H1 (cell line): ENCODE measurements at regions not wholly inside any gene's neighbourhood (a gene's known extent, or its start where the extent isn't known, plus 50 kb on each side); places are given as distances from the start of the nearest gene placed in this dataset.

Source experiments
- CTCF ChIA-PET: fragments of 300-600 bp; sonication (Branson Sonifier 250); formaldehyde crosslinking; loops from one replicate; lab custom pipeline; 2021; ENCODE audit not compliant: partially characterized antibody; lab: Charles Lee
- POLR2A ChIA-PET: fragments of 300-600 bp; sonication (Branson Sonifier 250); formaldehyde crosslinking; loops from one replicate; lab custom pipeline; 2021; ENCODE audit warnings: inconsistent platforms; ENCODE audit not compliant: partially characterized antibody; lab: Charles Lee
- DNase-seq, 2 experiments: peaks; one replicate each; pipeline versions ENCODE4 v3.0.0 to v3.0.0-alpha.2; 2010 to 2022; ENCODE audit warnings: low spot score in 2 of 2, low read depth in 1 of 2, mixed read lengths in 1 of 2
- FAIRE-seq: peaks from 2 replicates; lab custom pipeline; 2011; peaks lifted over from hg19 to GRCh38; lab: Jason Lieb, UNC
- H2AFZ ChIP-seq: 2 replicates; pipeline ENCODE4 v1.8.1; 2012; ENCODE audit warnings: low read length, inconsistent platforms
- H2AK5ac ChIP-seq: 2 replicates; pipeline ENCODE4 v1.6.1; 2013; ENCODE audit warnings: low read depth, low read length
- H2BK120ac ChIP-seq: replicated peaks from 2 replicates; pipeline ENCODE3; 2013; ENCODE audit warnings: low read depth, low read length, inconsistent platforms
- H2BK12ac ChIP-seq: 2 replicates; pipeline ENCODE4 v1.6.1; 2013; ENCODE audit warnings: low read depth, low read length
- H2BK15ac ChIP-seq: 2 replicates; pipeline ENCODE4 v1.6.1; 2013; ENCODE audit warnings: low read length
- H2BK20ac ChIP-seq: 2 replicates; pipeline ENCODE4 v1.6.1; 2013; ENCODE audit warnings: low read length
- H2BK5ac ChIP-seq: 2 replicates; pipeline ENCODE4 v1.6.1; 2013; ENCODE audit warnings: low read depth, low read length
- H3K14ac ChIP-seq: 2 replicates; pipeline ENCODE4 v1.6.1; 2013; ENCODE audit warnings: inconsistent platforms; ENCODE audit not compliant: insufficient read length
- H3K18ac ChIP-seq: 2 replicates; pipeline ENCODE4 v1.6.1; 2013; ENCODE audit warnings: low read length; ENCODE audit errors: extremely low read depth
- H3K23ac ChIP-seq: 2 replicates; pipeline ENCODE4 v1.6.1; 2013; ENCODE audit warnings: inconsistent platforms; ENCODE audit not compliant: insufficient read length
- H3K23me2 ChIP-seq: 2 replicates; pipeline ENCODE4 v1.6.1; 2013; ENCODE audit warnings: low read depth, low read length
- H3K27ac ChIP-seq: 2 replicates; pipeline ENCODE4 v1.6.1; 2011; ENCODE audit warnings: low read depth, low read length, inconsistent platforms
- H3K27me3 ChIP-seq, 4 experiments: replicated peaks in 1 of 4; 1 replicate in 1 of 4; 2 replicates in 3 of 4; pipeline versions ENCODE4 v1.6.1 to v1.8.1; 2011 to 2013; ENCODE audit warnings: low read length in 3 of 4, mild to moderate bottlenecking in 3 of 4, inconsistent platforms in 2 of 4, mixed read lengths in 2 of 4, moderate library complexity in 1 of 4; ENCODE audit not compliant: control insufficient read depth in 3 of 4, insufficient read depth in 3 of 4; ENCODE audit errors: extremely low read depth in 1 of 4
- H3K36me3 ChIP-seq, 4 experiments: 2 replicates each; pipeline versions ENCODE4 v1.6.1 to v1.8.1; 2011 to 2013; ENCODE audit warnings: mild to moderate bottlenecking in 4 of 4, low read length in 3 of 4, moderate library complexity in 2 of 4, control low read depth in 1 of 4, inconsistent platforms in 1 of 4; ENCODE audit not compliant: insufficient read depth in 4 of 4, control insufficient read depth in 2 of 4
- H3K4ac ChIP-seq: replicated peaks from 2 replicates; pipeline ENCODE3; 2013; ENCODE audit warnings: low read length, low read depth, mixed read lengths, inconsistent platforms; ENCODE audit not compliant: insufficient read length
- H3K4me1 ChIP-seq, 4 experiments: replicated peaks in 1 of 4; 1 replicate in 1 of 4; 2 replicates in 3 of 4; pipeline versions ENCODE4 v1.6.1 to v1.8.1; 2011 to 2013; ENCODE audit warnings: low read length in 3 of 4, inconsistent platforms in 2 of 4, mixed read lengths in 1 of 4; ENCODE audit not compliant: insufficient read depth in 4 of 4, control insufficient read depth in 3 of 4
- H3K4me2 ChIP-seq, 2 experiments: 2 replicates each; pipeline versions ENCODE4 v1.6.1 to v1.8.1; 2011 to 2013; ENCODE audit warnings: low read depth in 2 of 2, low read length in 2 of 2, control low read depth in 1 of 2, inconsistent platforms in 1 of 2, mild to moderate bottlenecking in 1 of 2; ENCODE audit not compliant: insufficient read depth in 1 of 2
- H3K4me3 ChIP-seq, 4 experiments: fragments of 200-600, 300-600 bp in 1 of 4; sonication (generic), shearing (Covaris generic), sonication (Bioruptor Twin) in 1 of 4; 2 replicates each; pipeline versions ENCODE4 v1.5.1 to v1.8.1; 2011 to 2016; ENCODE audit warnings: low read length in 4 of 4, low read depth in 3 of 4, control low read depth in 2 of 4, inconsistent platforms in 2 of 4, mild to moderate bottlenecking in 2 of 4, mixed read lengths in 1 of 4, moderate library complexity in 1 of 4; ENCODE audit not compliant: insufficient read depth in 2 of 4; ENCODE audit errors: extremely low read depth in 1 of 4
- H3K56ac ChIP-seq: replicated peaks from 2 replicates; pipeline ENCODE3; 2013; ENCODE audit warnings: low read depth, mild to moderate bottlenecking, mixed read lengths, low read length, inconsistent platforms; ENCODE audit not compliant: insufficient read length
- H3K79me1 ChIP-seq: 2 replicates; pipeline ENCODE4 v1.6.1; 2013; ENCODE audit warnings: low read depth, low read length, control low read depth
- H3K79me2 ChIP-seq, 2 experiments: 2 replicates each; pipeline versions ENCODE4 v1.6.1 to v1.8.1; 2012 to 2013; ENCODE audit warnings: low read length in 2 of 2, mild to moderate bottlenecking in 2 of 2, inconsistent platforms in 1 of 2; ENCODE audit not compliant: insufficient read depth in 2 of 2, control insufficient read depth in 1 of 2
- H3K9ac ChIP-seq, 4 experiments: replicated peaks in 1 of 4; 1 replicate in 1 of 4; 2 replicates in 3 of 4; pipeline versions ENCODE4 v1.6.1 to v1.8.1; 2011 to 2013; ENCODE audit warnings: low read depth in 3 of 4, low read length in 3 of 4, control low read depth in 2 of 4, mild to moderate bottlenecking in 2 of 4, moderate library complexity in 2 of 4, inconsistent platforms in 1 of 4; ENCODE audit errors: extremely low read depth in 1 of 4
- H3K9me3 ChIP-seq, 2 experiments: 2 replicates each; pipeline versions ENCODE4 v1.6.1 to v1.8.1; 2012 to 2013; ENCODE audit warnings: mild to moderate bottlenecking in 2 of 2, moderate library complexity in 2 of 2, control low read depth in 1 of 2, inconsistent platforms in 1 of 2, low read depth in 1 of 2, low read length in 1 of 2, mixed read lengths in 1 of 2; ENCODE audit not compliant: insufficient read depth in 2 of 2
- H4K20me1 ChIP-seq, 2 experiments: replicated peaks in 1 of 2; 2 replicates each; pipeline versions ENCODE3 to v1.8.1; 2011 to 2013; ENCODE audit warnings: inconsistent platforms in 2 of 2, low read length in 2 of 2, mild to moderate bottlenecking in 1 of 2; ENCODE audit not compliant: insufficient read depth in 2 of 2, control insufficient read depth in 1 of 2
- H4K5ac ChIP-seq: 2 replicates; pipeline ENCODE4 v1.6.1; 2013; ENCODE audit warnings: low read length, low read depth, mixed read lengths, inconsistent platforms; ENCODE audit not compliant: insufficient read length
- H4K8ac ChIP-seq: 2 replicates; pipeline ENCODE4 v1.8.0; 2013; ENCODE audit warnings: mild to moderate bottlenecking, moderate library complexity, low read length, inconsistent platforms; ENCODE audit not compliant: insufficient read depth; ENCODE audit errors: extremely low read depth
- H4K91ac ChIP-seq: replicated peaks from 2 replicates; pipeline ENCODE3; 2013; ENCODE audit warnings: low read length, mixed read lengths, inconsistent platforms; ENCODE audit not compliant: insufficient read length
- BRCA1 ChIP-seq: IDR thresholded peaks from 2 replicates; pipeline ENCODE4 v1.6.1; 2012; ENCODE audit warnings: low read depth, low read length, improper control_type of control experiment
- CREB1 ChIP-seq: IDR thresholded peaks from 2 replicates; pipeline ENCODE4 v1.6.1; 2012; ENCODE audit warnings: inconsistent platforms
- EZH2 ChIP-seq: fragments of 200-600 bp; sonication (generic); IDR thresholded peaks from 2 replicates; pipeline ENCODE4 v1.7.1; 2012; ENCODE audit warnings: low read depth, mild to moderate bottlenecking, moderate library complexity, low read length, inconsistent platforms; ENCODE audit not compliant: severe bottlenecking
- FOSL1 ChIP-seq: IDR thresholded peaks from 2 replicates; pipeline ENCODE4 v1.6.1; 2011; ENCODE audit warnings: mild to moderate bottlenecking, low read depth, low read length, moderate library complexity; ENCODE audit not compliant: insufficient read depth
- KDM5A ChIP-seq: fragments of 200-600 bp; IDR thresholded peaks from 2 replicates; pipeline ENCODE4 v1.7.1; 2012; ENCODE audit warnings: mild to moderate bottlenecking, low read length, inconsistent platforms, mixed read lengths
- RBBP5 ChIP-seq: IDR thresholded peaks from 2 replicates; pipeline ENCODE4 v1.7.1; 2012; ENCODE audit warnings: low read depth, mild to moderate bottlenecking, inconsistent platforms, low read length, moderate library complexity, borderline replicate concordance
- SAP30 ChIP-seq: fragments of 300-600 bp; sonication (generic); IDR thresholded peaks from 2 replicates; pipeline ENCODE4 v1.7.1; 2012; ENCODE audit warnings: low read length, moderate library complexity, mild to moderate bottlenecking, inconsistent platforms; ENCODE audit not compliant: insufficient read depth, insufficient replicate concordance
- SP4 ChIP-seq: IDR thresholded peaks from 2 replicates; pipeline ENCODE4 v1.6.1; 2012; ENCODE audit warnings: low read length, inconsistent platforms
- SUZ12 ChIP-seq: fragments of 200-600 bp; sonication (generic); IDR thresholded peaks from 2 replicates; pipeline ENCODE4 v1.6.1; 2012; ENCODE audit warnings: mild to moderate bottlenecking, inconsistent platforms, low read length, moderate library complexity, mixed read lengths
- WGBS, 2 experiments: shearing (Covaris generic) in 1 of 2; methylation state at CpG; one replicate each; pipeline versions ENCODE4 v1.1.6 to v1.1.7; 2013 to 2015; ENCODE audit warnings: low lambda C conversion rate in 2 of 2, mixed read lengths in 2 of 2, inconsistent platforms in 1 of 2, low coverage in 1 of 2, missing lambda C conversion rate in 1 of 2; ENCODE audit not compliant: insufficient replicate concordance in 2 of 2, insufficient coverage in 1 of 2, insufficient read length in 1 of 2; ENCODE audit errors: extremely low coverage in 1 of 2, missing lambda C conversion rate in 1 of 2; 5-methylcytosine and 5-hydroxymethylcytosine counted together
- TF ChIP-seq, protein P1 (sequence below): IDR thresholded peaks from 2 replicates; pipeline ENCODE4 v1.6.1; 2012; ENCODE audit warnings: inconsistent platforms
- TF ChIP-seq, protein P2 (sequence below): IDR thresholded peaks from 2 replicates; pipeline ENCODE4 v1.6.1; 2011; ENCODE audit warnings: low read depth, mild to moderate bottlenecking, low read length; ENCODE audit not compliant: insufficient read depth

DNA sequence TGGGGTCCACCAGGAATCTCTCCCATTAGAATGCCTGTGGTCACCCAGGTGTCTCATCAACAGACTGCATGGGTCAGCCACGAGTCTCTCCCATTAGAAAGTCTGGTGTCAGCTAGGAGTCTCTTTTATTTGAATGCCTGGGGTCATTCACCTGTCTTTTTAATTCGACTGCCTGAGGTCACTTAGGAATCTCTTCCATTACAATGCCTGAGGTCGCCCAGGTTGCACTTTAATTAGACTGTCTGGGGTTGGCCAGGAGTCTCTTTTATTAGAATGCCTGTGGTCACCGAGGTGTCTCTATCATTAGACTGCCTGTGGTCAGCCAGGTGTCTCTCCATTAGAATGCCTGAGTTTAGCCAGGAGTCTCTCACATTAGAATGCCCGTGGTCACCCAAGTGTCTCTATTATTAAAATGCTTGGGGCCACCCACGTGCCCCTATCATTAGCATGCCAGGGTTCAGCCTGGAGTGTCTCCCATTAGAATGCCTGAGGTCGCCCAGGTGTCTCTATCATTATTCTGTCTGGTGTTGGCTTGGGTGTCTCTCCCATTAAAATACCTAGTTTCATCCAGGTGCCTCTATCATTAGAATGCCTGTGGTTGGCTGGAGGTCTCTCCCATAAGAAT, 1474.3 kb downstream of the UQCRFS1 start:
- FAIRE-seq: no peak
- Histone ChIP-seq H3K23me2 (no peaks in the 10 kb centered on the region), H4K5ac (no peak overlapping the region), H2AK5ac (no peak overlapping the region), H2BK120ac (no peak overlapping the region), H3K56ac (no peak overlapping the region), H4K20me1 (no peaks in the 10 kb centered on the region), H3K4ac (no peak overlapping the region), H2BK12ac (no peak overlapping the region), H2BK15ac (no peak overlapping the region), H2AFZ (no peak overlapping the region), H3K27ac (no peak overlapping the region), H4K8ac (no peak overlapping the region), H2BK20ac (no peak overlapping the region), H3K4me2 (no peak overlapping the region), H3K36me3 (no peaks in the 10 kb centered on the region; a peak in 2 of 8 replicates), H3K27me3 (no peaks in the 10 kb centered on the region), H3K18ac (no peak overlapping the region), H3K79me1 (no peaks in the 10 kb centered on the region), H3K4me3 (no peak overlapping the region), H4K91ac (no peak overlapping the region), H3K23ac (no peak overlapping the region), H2BK5ac (no peak overlapping the region), H3K14ac (no peak overlapping the region), H3K9ac (no peak overlapping the region), H3K4me1 (no peaks in the 10 kb centered on the region), H3K79me2 (no peaks in the 10 kb centered on the region), H3K9me3 (peaks cover 32 to 71% of the 10 kb centered on the region in 2 experiments)
- no peak for DNase-seq
- no peak for TF ChIP-seq BRCA1
- TF ChIP-seq EZH2: no peak
- TF ChIP-seq CREB1: no peak
- TF ChIP-seq SAP30: no peak
- TF ChIP-seq, protein P1, sequence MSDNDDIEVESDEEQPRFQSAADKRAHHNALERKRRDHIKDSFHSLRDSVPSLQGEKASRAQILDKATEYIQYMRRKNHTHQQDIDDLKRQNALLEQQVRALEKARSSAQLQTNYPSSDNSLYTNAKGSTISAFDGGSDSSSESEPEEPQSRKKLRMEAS: no peak
- TF ChIP-seq KDM5A: no peak
- no peak for TF ChIP-seq SP4
- TF ChIP-seq, protein P2, sequence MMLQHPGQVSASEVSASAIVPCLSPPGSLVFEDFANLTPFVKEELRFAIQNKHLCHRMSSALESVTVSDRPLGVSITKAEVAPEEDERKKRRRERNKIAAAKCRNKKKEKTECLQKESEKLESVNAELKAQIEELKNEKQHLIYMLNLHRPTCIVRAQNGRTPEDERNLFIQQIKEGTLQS: no peak
- TF ChIP-seq FOSL1: no peak
- TF ChIP-seq SUZ12: no peak
- TF ChIP-seq RBBP5: no peak
- WGBS, 2 experiments: 88% methylated on average over 7 of the region's 7 CpGs; no CpG with 5 or more reads in 1 of the 2 experiments
- ChIA-PET POLR2A (no interaction called here), CTCF (no interaction called here)
